Loucy (cell line): ENCODE measurements at regions not wholly inside any gene's neighbourhood (a gene's known extent, or its start where the extent isn't known, plus 50 kb on each side); places are given as distances from the start of the nearest gene placed in this dataset.

Source experiments
- H2AFZ ChIP-seq: fragments of 200-600 bp; sonication (generic); 2 replicates; pipeline ENCODE4 v1.6.0; 2016; ENCODE audit warnings: antibody characterized with exemption, mild to moderate bottlenecking, low read length, moderate library complexity
- H3F3A ChIP-seq: fragments of 200-600 bp; 2 replicates; pipeline ENCODE4 v1.6.0; 2016; ENCODE audit warnings: antibody characterized with exemption, low read depth, mild to moderate bottlenecking
- H3K27me3 ChIP-seq: fragments of 200-600 bp; sonication (generic); 2 replicates; pipeline ENCODE4 v1.6.1; 2014; ENCODE audit warnings: low read length, mild to moderate bottlenecking; ENCODE audit not compliant: insufficient read depth, poor library complexity, severe bottlenecking
- H3K36me3 ChIP-seq: fragments of 200-600 bp; sonication (generic); 2 replicates; pipeline ENCODE4 v1.6.1; 2016; ENCODE audit warnings: low read length; ENCODE audit not compliant: insufficient read depth
- H3K4me1 ChIP-seq: fragments of 200-600 bp; sonication (generic); 2 replicates; pipeline ENCODE4 v1.5.1; 2014; ENCODE audit warnings: low read length, mild to moderate bottlenecking; ENCODE audit not compliant: insufficient read depth, poor library complexity, severe bottlenecking
- H3K4me2 ChIP-seq: fragments of 200-600 bp; sonication (generic); 2 replicates; pipeline ENCODE4 v1.6.0; 2014; ENCODE audit warnings: antibody characterized with exemption, low read length, low read depth, mild to moderate bottlenecking; ENCODE audit not compliant: poor library complexity, severe bottlenecking
- H3K4me3 ChIP-seq: fragments of 200-600 bp; sonication (generic); 2 replicates; pipeline ENCODE4 v1.5.1; 2014; ENCODE audit warnings: low read length, mild to moderate bottlenecking, mixed read lengths; ENCODE audit not compliant: poor library complexity, severe bottlenecking
- H3K79me2 ChIP-seq: fragments of 200-600 bp; sonication (generic); 2 replicates; pipeline ENCODE4 v1.6.1; 2014; ENCODE audit warnings: low read length; ENCODE audit not compliant: insufficient read depth
- H3K9ac ChIP-seq: fragments of 200-600 bp; sonication (generic); 2 replicates; pipeline ENCODE4 v1.6.0; 2014; ENCODE audit warnings: mild to moderate bottlenecking, low read depth, low read length, moderate library complexity; ENCODE audit not compliant: poor library complexity, severe bottlenecking
- H3K9me2 ChIP-seq: fragments of 200-600 bp; sonication (generic); replicated peaks from 2 replicates; pipeline ENCODE4 v1.6.1; 2016; ENCODE audit warnings: low read depth, low read length, mixed read lengths
- H3K9me3 ChIP-seq: fragments of 200-600 bp; sonication (generic); 2 replicates; pipeline ENCODE4 v1.6.1; 2014; ENCODE audit warnings: mild to moderate bottlenecking, antibody characterized with exemption, low read length, low read depth; ENCODE audit not compliant: insufficient read depth
- H4K20me1 ChIP-seq: fragments of 200-600 bp; sonication (generic); 2 replicates; pipeline ENCODE4 v1.6.0; 2014; ENCODE audit warnings: antibody characterized with exemption, low read length, mild to moderate bottlenecking; ENCODE audit not compliant: insufficient read depth, poor library complexity, severe bottlenecking
- EZH2phosphoT487 ChIP-seq: fragments of 200-600 bp; IDR thresholded peaks from 2 replicates; pipeline ENCODE4 v1.6.1; 2018; ENCODE audit warnings: antibody characterized with exemption, mild to moderate bottlenecking, moderate library complexity, borderline replicate concordance
- TF ChIP-seq, protein P1 (sequence below): fragments of 200-600 bp; sonication (generic); conservative IDR thresholded peaks from 2 replicates; pipeline ENCODE4 v1.5.1; 2014; ENCODE audit warnings: mild to moderate bottlenecking, antibody characterized with exemption, low read length

DNA sequence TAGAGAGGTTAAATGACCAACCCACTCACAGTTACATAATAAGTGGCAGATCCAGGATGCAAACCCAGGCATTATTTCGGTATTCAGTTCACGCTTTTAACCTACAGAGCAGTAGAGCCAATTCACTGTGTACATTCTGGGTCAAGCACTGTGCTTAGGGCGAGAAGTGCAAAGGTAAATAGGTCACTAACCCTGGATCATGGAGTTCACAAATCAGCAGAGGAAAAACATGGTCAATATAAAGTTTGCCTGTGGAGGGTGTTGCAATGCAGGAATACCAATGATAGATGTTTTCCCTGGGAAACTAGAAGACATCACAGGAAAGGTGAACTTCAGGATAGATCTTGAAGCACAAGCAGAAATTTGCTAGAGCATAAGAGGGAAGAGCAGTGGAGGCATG lies 253.4 kb upstream of the NFIA start:
- H3K4me3 ChIP-seq: no peak overlapping the region

DNA sequence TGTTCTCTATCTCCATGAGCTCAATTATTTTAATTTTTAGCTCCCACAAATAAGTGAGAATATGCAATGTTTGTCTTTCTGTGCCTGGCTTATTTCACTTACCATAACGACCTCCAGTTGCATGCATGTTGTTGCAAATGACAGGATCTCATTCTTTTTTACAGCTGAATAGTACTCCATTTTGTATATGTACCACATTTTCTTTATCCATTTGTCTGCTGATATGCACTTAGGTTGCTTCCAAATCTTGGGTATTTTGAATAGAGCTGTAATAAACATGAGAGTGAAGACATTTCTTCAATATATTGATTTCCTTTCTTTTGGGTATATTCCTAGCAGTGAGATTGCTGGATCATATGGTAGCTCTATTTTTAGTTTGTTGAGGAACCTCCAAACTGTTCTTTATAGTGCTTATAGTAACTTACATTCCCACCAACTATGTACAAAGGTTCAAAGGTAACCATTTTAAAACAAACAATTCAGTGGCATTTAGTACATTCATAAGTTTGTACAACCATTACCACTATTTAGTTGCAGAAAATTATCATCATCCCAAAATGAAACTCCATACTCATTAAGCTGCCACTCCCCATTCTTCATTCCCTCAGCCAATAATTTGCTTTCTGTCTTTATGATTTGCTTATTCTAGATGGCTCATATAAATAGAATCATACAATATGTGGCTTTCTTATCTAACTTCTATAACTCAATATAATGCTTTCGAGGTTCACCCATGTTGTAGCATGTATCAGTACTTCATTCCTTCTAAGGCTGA lies 255.9 kb upstream of the NFIA start:
- Histone ChIP-seq H3F3A (no peaks in the 10 kb centered on the region), H4K20me1 (no peaks in the 10 kb centered on the region), H3K9ac (no peak overlapping the region), H3K4me2 (no peak overlapping the region), H3K4me1 (peaks cover 37% of the 10 kb centered on the region), H3K36me3 (no peaks in the 10 kb centered on the region), H2AFZ (peak overlapping the region; percentile 84; the same call in 1 of the 2 replicates), H3K27me3 (no peaks in the 10 kb centered on the region), H3K79me2 (no peaks in the 10 kb centered on the region), H3K4me3 (peak overlapping the region; percentile 42), H3K9me3 (no peaks in the 10 kb centered on the region), H3K9me2 (no peaks in the 10 kb centered on the region)
- TF ChIP-seq, protein P1, sequence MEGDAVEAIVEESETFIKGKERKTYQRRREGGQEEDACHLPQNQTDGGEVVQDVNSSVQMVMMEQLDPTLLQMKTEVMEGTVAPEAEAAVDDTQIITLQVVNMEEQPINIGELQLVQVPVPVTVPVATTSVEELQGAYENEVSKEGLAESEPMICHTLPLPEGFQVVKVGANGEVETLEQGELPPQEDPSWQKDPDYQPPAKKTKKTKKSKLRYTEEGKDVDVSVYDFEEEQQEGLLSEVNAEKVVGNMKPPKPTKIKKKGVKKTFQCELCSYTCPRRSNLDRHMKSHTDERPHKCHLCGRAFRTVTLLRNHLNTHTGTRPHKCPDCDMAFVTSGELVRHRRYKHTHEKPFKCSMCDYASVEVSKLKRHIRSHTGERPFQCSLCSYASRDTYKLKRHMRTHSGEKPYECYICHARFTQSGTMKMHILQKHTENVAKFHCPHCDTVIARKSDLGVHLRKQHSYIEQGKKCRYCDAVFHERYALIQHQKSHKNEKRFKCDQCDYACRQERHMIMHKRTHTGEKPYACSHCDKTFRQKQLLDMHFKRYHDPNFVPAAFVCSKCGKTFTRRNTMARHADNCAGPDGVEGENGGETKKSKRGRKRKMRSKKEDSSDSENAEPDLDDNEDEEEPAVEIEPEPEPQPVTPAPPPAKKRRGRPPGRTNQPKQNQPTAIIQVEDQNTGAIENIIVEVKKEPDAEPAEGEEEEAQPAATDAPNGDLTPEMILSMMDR: no peak
- TF ChIP-seq EZH2phosphoT487: no peak

More for the DNA sequence above, 253.4 kb upstream of the NFIA start:
- H3K4me2 ChIP-seq: no peak overlapping the region
- H3K9ac ChIP-seq: no peak overlapping the region
- peaks cover 11% of the 10 kb centered on the region for H3F3A ChIP-seq
- H3K36me3 ChIP-seq: no peaks in the 10 kb centered on the region
- no peaks in the 10 kb centered on the region for H3K27me3 ChIP-seq
- H3K79me2 ChIP-seq: no peaks in the 10 kb centered on the region
- no peak overlapping the region for H2AFZ ChIP-seq
- H3K9me2 ChIP-seq: no peaks in the 10 kb centered on the region
- H4K20me1 ChIP-seq: no peaks in the 10 kb centered on the region
- TF ChIP-seq, protein P1: no peak
- no peak for TF ChIP-seq EZH2phosphoT487
- H3K4me1 ChIP-seq: peaks cover 51% of the 10 kb centered on the region
- H3K9me3 ChIP-seq: no peaks in the 10 kb centered on the region

DNA sequence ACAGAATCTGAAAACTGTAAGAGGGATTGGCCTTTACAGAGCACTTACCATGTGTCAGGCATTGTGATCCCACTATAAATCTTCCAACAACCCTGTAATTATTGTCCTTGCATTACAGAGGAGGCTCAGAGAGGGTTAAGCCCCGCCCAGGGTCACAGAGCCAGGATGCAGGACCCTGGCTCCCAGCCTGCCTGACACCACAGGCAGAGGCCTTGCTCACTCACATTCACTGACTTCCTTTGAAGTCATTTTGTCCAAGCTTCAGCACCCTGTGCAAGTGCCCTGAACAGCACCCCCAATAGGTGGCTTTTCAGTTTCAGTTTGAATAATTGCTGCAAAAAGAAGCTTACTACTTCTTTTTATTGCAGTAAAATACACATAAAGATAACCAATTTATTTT lies 256.8 kb upstream of the NFIA start:
- TF ChIP-seq, protein P1: peak; percentile 78
- no peak for TF ChIP-seq EZH2phosphoT487
- Histone ChIP-seq H3K9ac (peak overlapping the region; percentile 54), H3F3A (no peaks in the 10 kb centered on the region), H3K4me2 (peak overlapping the region; percentile 59), H3K4me1 (peaks cover 28% of the 10 kb centered on the region), H3K9me2 (no peaks in the 10 kb centered on the region), H3K9me3 (no peaks in the 10 kb centered on the region; the same call in 1 of the 2 replicates), H4K20me1 (no peaks in the 10 kb centered on the region), H3K4me3 (peak overlapping the region; percentile 42), H3K79me2 (no peaks in the 10 kb centered on the region), H3K27me3 (no peaks in the 10 kb centered on the region), H3K36me3 (no peaks in the 10 kb centered on the region), H2AFZ (peak overlapping the region; percentile 84)
